ENCODE measurements at regions not wholly inside any gene's neighbourhood (a gene's known extent, or its start where the extent isn't known, plus 50 kb on each side); places are given as distances from the start of the nearest gene placed in this dataset.

DNA sequence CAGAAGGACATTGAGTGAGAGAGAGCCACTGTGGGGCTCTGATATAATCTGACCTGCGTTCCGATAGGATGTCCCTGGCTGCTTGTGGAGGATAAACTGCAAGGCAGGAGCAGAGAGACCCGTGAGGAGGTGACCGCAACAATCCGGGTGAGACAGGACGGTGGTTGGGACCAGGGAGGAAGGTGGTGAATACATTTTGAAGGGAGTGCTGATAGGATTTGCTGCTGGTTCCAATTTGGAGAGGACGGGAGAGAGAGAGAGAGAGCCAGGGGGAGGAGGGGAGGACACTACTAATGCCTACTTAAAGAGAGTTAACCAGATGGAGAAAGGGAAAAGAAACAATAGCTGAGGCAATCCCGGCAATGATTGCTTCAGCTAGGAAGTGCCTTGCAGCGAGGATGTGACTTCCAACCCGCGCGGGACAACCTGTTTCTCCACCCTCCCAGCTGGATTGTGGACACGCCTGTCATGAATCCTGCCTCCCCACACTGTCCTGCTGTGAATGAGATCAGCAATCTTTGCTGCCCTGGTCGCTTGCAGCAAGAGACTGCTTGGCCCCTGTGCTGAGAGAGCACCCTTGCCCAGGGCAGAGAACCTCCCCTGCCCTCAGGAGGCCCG, 199.0 kb upstream of the KCNG1 start:
- TF ChIP-seq, protein P1, sequence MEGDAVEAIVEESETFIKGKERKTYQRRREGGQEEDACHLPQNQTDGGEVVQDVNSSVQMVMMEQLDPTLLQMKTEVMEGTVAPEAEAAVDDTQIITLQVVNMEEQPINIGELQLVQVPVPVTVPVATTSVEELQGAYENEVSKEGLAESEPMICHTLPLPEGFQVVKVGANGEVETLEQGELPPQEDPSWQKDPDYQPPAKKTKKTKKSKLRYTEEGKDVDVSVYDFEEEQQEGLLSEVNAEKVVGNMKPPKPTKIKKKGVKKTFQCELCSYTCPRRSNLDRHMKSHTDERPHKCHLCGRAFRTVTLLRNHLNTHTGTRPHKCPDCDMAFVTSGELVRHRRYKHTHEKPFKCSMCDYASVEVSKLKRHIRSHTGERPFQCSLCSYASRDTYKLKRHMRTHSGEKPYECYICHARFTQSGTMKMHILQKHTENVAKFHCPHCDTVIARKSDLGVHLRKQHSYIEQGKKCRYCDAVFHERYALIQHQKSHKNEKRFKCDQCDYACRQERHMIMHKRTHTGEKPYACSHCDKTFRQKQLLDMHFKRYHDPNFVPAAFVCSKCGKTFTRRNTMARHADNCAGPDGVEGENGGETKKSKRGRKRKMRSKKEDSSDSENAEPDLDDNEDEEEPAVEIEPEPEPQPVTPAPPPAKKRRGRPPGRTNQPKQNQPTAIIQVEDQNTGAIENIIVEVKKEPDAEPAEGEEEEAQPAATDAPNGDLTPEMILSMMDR (conservative IDR thresholded peaks at IDR 0.05; ENCODE audit: low read depth, low read length): no peak
- no peak for DNase-seq (ENCODE audit: low read depth)
- H3K4me3 ChIP-seq (ENCODE audit: low read length): no peak overlapping the region

DNA sequence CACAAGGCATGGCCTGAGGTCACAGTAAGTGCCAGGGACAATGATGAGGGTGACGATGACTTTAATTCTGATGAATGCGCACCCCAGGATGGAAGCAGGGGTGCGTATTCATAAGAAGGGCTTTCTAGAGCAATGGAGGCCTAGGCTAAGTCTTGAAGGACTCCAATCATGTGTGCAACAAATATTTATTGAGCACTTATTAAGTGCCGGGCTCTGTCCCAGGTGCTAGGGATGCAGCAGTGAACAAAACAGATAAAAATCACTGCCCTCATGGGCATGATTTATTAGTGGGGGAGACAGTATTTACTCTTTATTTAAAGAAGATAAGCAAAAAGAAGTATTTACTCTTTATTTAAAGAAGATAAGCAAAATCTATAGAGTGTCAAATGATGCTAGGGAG, 198.2 kb upstream of the KCNG1 start:
- no peak overlapping the region for H3K4me3 ChIP-seq (ENCODE audit: low read length)
- DNase-seq (ENCODE audit: low read depth): no peak
- TF ChIP-seq, protein P1 (conservative IDR thresholded peaks at IDR 0.05; ENCODE audit: low read depth, low read length): no peak

- no peak overlapping the region for H3K4me3 ChIP-seq (ENCODE audit: low read length)
- DNase-seq (ENCODE audit: low read depth): no peak
- TF ChIP-seq, protein P1 (conservative IDR thresholded peaks at IDR 0.05; ENCODE audit: low read depth, low read length): peak; percentile 90
Observed at GRCh38 chr20:51220293-51220706, 197.4 kb upstream of the KCNG1 start.

DNA sequence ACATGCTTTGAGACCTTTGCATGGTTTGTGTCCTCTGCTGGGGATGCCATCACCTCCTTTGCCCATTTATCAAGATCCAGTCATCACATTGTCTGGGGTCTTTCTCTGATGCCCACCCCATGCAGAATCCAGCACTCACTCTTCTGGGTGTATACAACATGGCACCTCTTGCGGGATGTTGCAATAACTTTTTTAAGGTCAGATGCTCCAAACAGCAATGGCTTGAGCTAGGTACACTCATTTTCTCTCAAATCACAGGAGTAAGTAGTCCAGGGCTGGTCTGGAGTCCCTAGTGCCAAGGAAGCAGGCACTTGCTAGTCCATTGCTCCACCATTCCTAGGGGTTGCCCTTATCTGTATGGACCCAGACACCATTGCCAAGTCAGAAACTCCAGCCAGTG, 196.6 kb upstream of the KCNG1 start:
- no peak for DNase-seq (ENCODE audit: low read depth)
- TF ChIP-seq, protein P1 (conservative IDR thresholded peaks at IDR 0.05; ENCODE audit: low read depth, low read length): no peak
- H3K4me3 ChIP-seq (ENCODE audit: low read length): no peak overlapping the region

DNA sequence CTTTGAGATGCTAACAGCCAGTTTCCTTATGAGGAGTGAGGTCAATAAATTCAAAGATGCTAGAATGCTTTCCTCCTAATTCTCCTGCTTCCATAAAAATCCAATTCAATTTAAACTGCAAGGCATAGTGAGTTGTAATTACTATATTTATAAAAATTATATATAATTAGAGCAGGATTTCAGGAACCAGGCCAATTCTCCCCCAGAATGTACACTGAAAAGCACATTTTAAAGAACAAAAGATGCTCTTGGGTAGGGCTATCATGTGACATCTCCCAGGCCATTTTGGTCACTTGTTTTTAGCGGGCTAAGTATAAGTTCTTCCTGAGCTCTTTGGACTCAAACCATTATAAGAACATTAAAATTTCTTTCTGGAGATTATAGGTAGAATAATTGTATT, 195.7 kb upstream of the KCNG1 start:
- no peak for DNase-seq (ENCODE audit: low read depth)
- no peak overlapping the region for H3K4me3 ChIP-seq (ENCODE audit: low read length)
- TF ChIP-seq, protein P1 (conservative IDR thresholded peaks at IDR 0.05; ENCODE audit: low read depth, low read length): no peak

GRCh38 chr20:51217347-51218045, 194.6 kb upstream of the KCNG1 start:
- no peak overlapping the region for H3K4me3 ChIP-seq (ENCODE audit: low read length)
- no peak for DNase-seq (ENCODE audit: low read depth)
- TF ChIP-seq, protein P1 (conservative IDR thresholded peaks at IDR 0.05; ENCODE audit: low read depth, low read length): no peak

- TF ChIP-seq, protein P1 (conservative IDR thresholded peaks at IDR 0.05; ENCODE audit: low read depth, low read length): no peak
- H3K4me3 ChIP-seq (ENCODE audit: low read length): no peak overlapping the region
- no peak for DNase-seq (ENCODE audit: low read depth)
Observed at GRCh38 chr20:51216850-51217249, 193.9 kb upstream of the KCNG1 start.

Data from retinal pigment epithelial cell (primary cell).